HEK293 (cell line): ENCODE measurements at regions not wholly inside any gene's neighbourhood (a gene's known extent, or its start where the extent isn't known, plus 50 kb on each side); places are given as distances from the start of the nearest gene placed in this dataset.

ENCODE experiments used
- CTCF ChIA-PET: fragments of 350-600 bp; formaldehyde crosslinking; extraction: SDS; loops from one replicate; lab custom pipeline; 2021; ENCODE audit warnings: antibody characterized with exemption; lab: Yijun Ruan, JAX
- POLR2A ChIA-PET: fragments of 300-600 bp; formaldehyde crosslinking; extraction: SDS; loops from one replicate; lab custom pipeline; 2020; ENCODE audit warnings: antibody characterized with exemption, inconsistent platforms; lab: Yijun Ruan, JAX
- H3K27ac ChIP-seq: fragments of 200-500 bp; sonication (Bioruptor generic); 2 replicates; pipeline ENCODE4 v1.5.1; 2014; ENCODE audit warnings: low read depth, low read length, control low read depth, inconsistent platforms; ENCODE audit errors: extremely low read depth
- H3K36me3 ChIP-seq, 2 experiments: fragments of 200-500 bp in 1 of 2; sonication (Bioruptor generic) in 1 of 2; 1 replicate in 1 of 2; 2 replicates in 1 of 2; pipeline ENCODE4 v1.5.1; 2014 to 2017; ENCODE audit warnings: inconsistent platforms in 2 of 2, low read length in 2 of 2; ENCODE audit not compliant: control insufficient read depth in 2 of 2, insufficient read depth in 1 of 2
- H3K4me1 ChIP-seq: fragments of 200-500 bp; sonication (Bioruptor generic); 2 replicates; pipeline ENCODE4 v1.5.1; 2014; ENCODE audit warnings: mild to moderate bottlenecking, low read length, inconsistent platforms; ENCODE audit not compliant: control insufficient read depth, insufficient read depth
- H3K4me3 ChIP-seq: 2 replicates; pipeline ENCODE4 v1.5.1; 2011; ENCODE audit warnings: low read depth, mild to moderate bottlenecking, control low read depth, low read length, moderate library complexity
- H3K9me3 ChIP-seq: fragments of 200-500 bp; sonication (Bioruptor generic); 2 replicates; pipeline ENCODE4 v1.5.1; 2014; ENCODE audit warnings: low read depth, low read length, inconsistent platforms; ENCODE audit not compliant: control insufficient read depth, insufficient read depth
- GLIS2 ChIP-seq: fragments of 450-650 bp; formaldehyde crosslinking; IDR thresholded peaks from 2 replicates; pipeline ENCODE4 v1.5.1; 2016; ENCODE audit warnings: missing biosample characterization, missing genetic modification characterization
- HOXA7 ChIP-seq: sonication (generic); formaldehyde crosslinking; IDR thresholded peaks from 2 replicates; pipeline ENCODE4 v1.8.1; 2022; ENCODE audit warnings: missing genetic modification reagents, borderline replicate concordance
- OSR2 ChIP-seq: fragments of 450-650 bp; formaldehyde crosslinking; IDR thresholded peaks from 2 replicates; pipeline ENCODE4 v1.5.1; 2016; ENCODE audit warnings: missing biosample characterization, missing genetic modification characterization
- OVOL3 ChIP-seq: fragments of 450-650 bp; formaldehyde crosslinking; IDR thresholded peaks from 2 replicates; pipeline ENCODE4 v1.5.1; 2016; ENCODE audit warnings: missing biosample characterization, missing genetic modification characterization
- YY2 ChIP-seq: fragments of 450-650 bp; formaldehyde crosslinking; IDR thresholded peaks from 2 replicates; pipeline ENCODE4 v1.5.1; 2016; ENCODE audit warnings: missing biosample characterization, missing genetic modification characterization
- ZFP37 ChIP-seq: fragments of 450-650 bp; formaldehyde crosslinking; IDR thresholded peaks from 2 replicates; pipeline ENCODE4 v1.5.1; 2016; ENCODE audit warnings: missing biosample characterization, missing genetic modification characterization
- ZFP69B ChIP-seq: fragments of 450-650 bp; formaldehyde crosslinking; IDR thresholded peaks from 2 replicates; pipeline ENCODE4 v1.5.1; 2016; ENCODE audit warnings: missing biosample characterization, missing genetic modification characterization
- ZIC2 ChIP-seq: fragments of 450-650 bp; formaldehyde crosslinking; IDR thresholded peaks from 2 replicates; pipeline ENCODE4 v1.5.1; 2016; ENCODE audit warnings: missing biosample characterization, missing genetic modification characterization
- ZNF138 ChIP-seq: fragments of 450-650 bp; formaldehyde crosslinking; IDR thresholded peaks from 2 replicates; pipeline ENCODE4 v1.5.1; 2016; ENCODE audit warnings: missing biosample characterization, missing genetic modification characterization, borderline replicate concordance
- ZNF223 ChIP-seq: fragments of 450-650 bp; formaldehyde crosslinking; IDR thresholded peaks from 2 replicates; pipeline ENCODE4 v1.5.1; 2016; ENCODE audit warnings: missing biosample characterization, missing genetic modification characterization
- ZNF239 ChIP-seq: fragments of 450-650 bp; formaldehyde crosslinking; IDR thresholded peaks from 2 replicates; pipeline ENCODE4 v1.5.1; 2016; ENCODE audit warnings: missing biosample characterization, missing genetic modification characterization
- ZNF248 ChIP-seq: fragments of 450-650 bp; formaldehyde crosslinking; IDR thresholded peaks from 2 replicates; pipeline ENCODE4 v1.5.1; 2017; ENCODE audit warnings: missing biosample characterization, missing genetic modification characterization
- ZNF274 ChIP-seq, 2 experiments: fragments of 200-500 bp in 1 of 2; fragments of 450-650 bp in 1 of 2; sonication (Bioruptor generic) in 1 of 2; formaldehyde crosslinking in 1 of 2; IDR thresholded peaks; 2 replicates each; pipeline versions ENCODE4 v1.5.1 to v1.6.1; 2014 to 2016; ENCODE audit warnings: borderline replicate concordance in 1 of 2, inconsistent platforms in 1 of 2, low read length in 1 of 2, missing biosample characterization in 1 of 2, missing genetic modification characterization in 1 of 2
- ZNF510 ChIP-seq: fragments of 450-650 bp; formaldehyde crosslinking; IDR thresholded peaks from 2 replicates; pipeline ENCODE4 v1.5.1; 2018; ENCODE audit warnings: mild to moderate bottlenecking, missing genetic modification characterization, missing biosample characterization; ENCODE audit not compliant: insufficient replicate concordance
- ZNF529 ChIP-seq: fragments of 450-650 bp; formaldehyde crosslinking; IDR thresholded peaks from 2 replicates; pipeline ENCODE4 v1.5.1; 2017; ENCODE audit warnings: missing genetic modification characterization, missing biosample characterization; ENCODE audit not compliant: insufficient replicate concordance
- ZNF555 ChIP-seq: fragments of 450-650 bp; formaldehyde crosslinking; conservative IDR thresholded peaks from 2 replicates; pipeline ENCODE4 v1.5.1; 2017; ENCODE audit warnings: missing biosample characterization, mild to moderate bottlenecking, missing genetic modification characterization, inconsistent platforms
- ZNF558 ChIP-seq: fragments of 450-650 bp; formaldehyde crosslinking; IDR thresholded peaks from 2 replicates; pipeline ENCODE4 v1.5.1; 2016; ENCODE audit warnings: missing biosample characterization, missing genetic modification characterization
- ZNF664 ChIP-seq: fragments of 450-650 bp; formaldehyde crosslinking; IDR thresholded peaks from 2 replicates; pipeline ENCODE4 v1.5.1; 2016; ENCODE audit warnings: missing biosample characterization, missing genetic modification characterization
- TF ChIP-seq, protein P1 (sequence below): fragments of 450-650 bp; formaldehyde crosslinking; IDR thresholded peaks from 2 replicates; pipeline ENCODE4 v1.5.1; 2016; ENCODE audit warnings: missing biosample characterization, missing genetic modification characterization
- TF ChIP-seq, protein P2 (sequence below): fragments of 450-650 bp; formaldehyde crosslinking; IDR thresholded peaks from 2 replicates; pipeline ENCODE4 v1.5.1; 2016; ENCODE audit warnings: missing biosample characterization, missing genetic modification characterization, borderline replicate concordance
- TF ChIP-seq, protein P3 (sequence below): fragments of 450-650 bp; formaldehyde crosslinking; IDR thresholded peaks from 2 replicates; pipeline ENCODE4 v1.5.1; 2016; ENCODE audit warnings: missing biosample characterization, missing genetic modification characterization
- TF ChIP-seq, protein P4 (sequence below): fragments of 450-650 bp; formaldehyde crosslinking; conservative IDR thresholded peaks from 2 replicates; pipeline ENCODE4 v1.5.1; 2016; ENCODE audit warnings: low read depth, missing biosample characterization, missing genetic modification characterization

DNA sequence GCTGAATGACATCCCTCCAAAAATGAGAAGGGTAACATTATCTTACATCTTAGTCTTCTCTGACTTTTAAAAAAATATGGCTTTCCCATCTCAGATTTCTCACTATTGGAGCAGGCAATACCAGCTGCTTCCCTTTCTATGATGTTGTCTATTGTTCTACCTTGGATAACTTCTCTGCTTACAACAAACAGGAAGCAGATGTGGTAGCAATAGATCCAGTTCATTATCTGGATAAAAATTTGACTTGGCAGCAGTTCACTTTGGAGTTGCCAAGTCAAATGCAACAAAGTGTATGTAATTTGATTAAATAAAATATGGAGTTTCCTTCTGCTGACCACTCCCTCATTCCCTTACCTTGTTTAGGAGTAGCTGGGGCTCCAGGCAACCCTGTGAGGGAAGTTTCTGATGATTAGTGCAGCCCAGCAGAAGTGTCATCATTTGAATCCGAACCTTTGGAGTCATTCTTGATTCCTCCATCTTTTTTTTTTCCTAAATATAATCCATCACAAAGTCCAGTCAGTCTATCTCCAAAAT lies 72.0 kb upstream of the GPRIN3 start:
- H3K36me3 ChIP-seq: no peaks in the 10 kb centered on the region
- ChIA-PET CTCF (no interaction called here), POLR2A (no interaction called here)
- no peak overlapping the region for H3K27ac ChIP-seq
- TF ChIP-seq OSR2 (tag by site-specific recombination) (no peak), ZNF239 (tag by site-specific recombination) (no peak), YY2 (tag by site-specific recombination) (no peak), ZNF274 (IDR thresholded peaks at IDR 0.05; ENCODE audit: low read length) (no peak), ZNF274 (tag by site-specific recombination; IDR thresholded peaks at IDR 0.05; ENCODE audit: borderline replicate concordance) (no peak), ZNF664 (tag by site-specific recombination) (no peak), ZNF555 (tag by site-specific recombination) (no peak), HOXA7 (CRISPR knock-in tag) (no peak)
- TF ChIP-seq, protein P1, sequence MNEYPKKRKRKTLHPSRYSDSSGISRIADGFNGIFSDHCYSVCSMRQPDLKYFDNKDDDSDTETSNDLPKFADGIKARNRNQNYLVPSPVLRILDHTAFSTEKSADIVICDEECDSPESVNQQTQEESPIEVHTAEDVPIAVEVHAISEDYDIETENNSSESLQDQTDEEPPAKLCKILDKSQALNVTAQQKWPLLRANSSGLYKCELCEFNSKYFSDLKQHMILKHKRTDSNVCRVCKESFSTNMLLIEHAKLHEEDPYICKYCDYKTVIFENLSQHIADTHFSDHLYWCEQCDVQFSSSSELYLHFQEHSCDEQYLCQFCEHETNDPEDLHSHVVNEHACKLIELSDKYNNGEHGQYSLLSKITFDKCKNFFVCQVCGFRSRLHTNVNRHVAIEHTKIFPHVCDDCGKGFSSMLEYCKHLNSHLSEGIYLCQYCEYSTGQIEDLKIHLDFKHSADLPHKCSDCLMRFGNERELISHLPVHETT (tag by site-specific recombination): no peak
- TF ChIP-seq, protein P2, sequence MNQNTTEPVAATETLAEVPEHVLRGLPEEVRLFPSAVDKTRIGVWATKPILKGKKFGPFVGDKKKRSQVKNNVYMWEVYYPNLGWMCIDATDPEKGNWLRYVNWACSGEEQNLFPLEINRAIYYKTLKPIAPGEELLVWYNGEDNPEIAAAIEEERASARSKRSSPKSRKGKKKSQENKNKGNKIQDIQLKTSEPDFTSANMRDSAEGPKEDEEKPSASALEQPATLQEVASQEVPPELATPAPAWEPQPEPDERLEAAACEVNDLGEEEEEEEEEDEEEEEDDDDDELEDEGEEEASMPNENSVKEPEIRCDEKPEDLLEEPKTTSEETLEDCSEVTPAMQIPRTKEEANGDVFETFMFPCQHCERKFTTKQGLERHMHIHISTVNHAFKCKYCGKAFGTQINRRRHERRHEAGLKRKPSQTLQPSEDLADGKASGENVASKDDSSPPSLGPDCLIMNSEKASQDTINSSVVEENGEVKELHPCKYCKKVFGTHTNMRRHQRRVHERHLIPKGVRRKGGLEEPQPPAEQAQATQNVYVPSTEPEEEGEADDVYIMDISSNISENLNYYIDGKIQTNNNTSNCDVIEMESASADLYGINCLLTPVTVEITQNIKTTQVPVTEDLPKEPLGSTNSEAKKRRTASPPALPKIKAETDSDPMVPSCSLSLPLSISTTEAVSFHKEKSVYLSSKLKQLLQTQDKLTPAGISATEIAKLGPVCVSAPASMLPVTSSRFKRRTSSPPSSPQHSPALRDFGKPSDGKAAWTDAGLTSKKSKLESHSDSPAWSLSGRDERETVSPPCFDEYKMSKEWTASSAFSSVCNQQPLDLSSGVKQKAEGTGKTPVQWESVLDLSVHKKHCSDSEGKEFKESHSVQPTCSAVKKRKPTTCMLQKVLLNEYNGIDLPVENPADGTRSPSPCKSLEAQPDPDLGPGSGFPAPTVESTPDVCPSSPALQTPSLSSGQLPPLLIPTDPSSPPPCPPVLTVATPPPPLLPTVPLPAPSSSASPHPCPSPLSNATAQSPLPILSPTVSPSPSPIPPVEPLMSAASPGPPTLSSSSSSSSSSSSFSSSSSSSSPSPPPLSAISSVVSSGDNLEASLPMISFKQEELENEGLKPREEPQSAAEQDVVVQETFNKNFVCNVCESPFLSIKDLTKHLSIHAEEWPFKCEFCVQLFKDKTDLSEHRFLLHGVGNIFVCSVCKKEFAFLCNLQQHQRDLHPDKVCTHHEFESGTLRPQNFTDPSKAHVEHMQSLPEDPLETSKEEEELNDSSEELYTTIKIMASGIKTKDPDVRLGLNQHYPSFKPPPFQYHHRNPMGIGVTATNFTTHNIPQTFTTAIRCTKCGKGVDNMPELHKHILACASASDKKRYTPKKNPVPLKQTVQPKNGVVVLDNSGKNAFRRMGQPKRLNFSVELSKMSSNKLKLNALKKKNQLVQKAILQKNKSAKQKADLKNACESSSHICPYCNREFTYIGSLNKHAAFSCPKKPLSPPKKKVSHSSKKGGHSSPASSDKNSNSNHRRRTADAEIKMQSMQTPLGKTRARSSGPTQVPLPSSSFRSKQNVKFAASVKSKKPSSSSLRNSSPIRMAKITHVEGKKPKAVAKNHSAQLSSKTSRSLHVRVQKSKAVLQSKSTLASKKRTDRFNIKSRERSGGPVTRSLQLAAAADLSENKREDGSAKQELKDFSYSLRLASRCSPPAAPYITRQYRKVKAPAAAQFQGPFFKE (tag by site-specific recombination): no peak
- TF ChIP-seq, protein P3, sequence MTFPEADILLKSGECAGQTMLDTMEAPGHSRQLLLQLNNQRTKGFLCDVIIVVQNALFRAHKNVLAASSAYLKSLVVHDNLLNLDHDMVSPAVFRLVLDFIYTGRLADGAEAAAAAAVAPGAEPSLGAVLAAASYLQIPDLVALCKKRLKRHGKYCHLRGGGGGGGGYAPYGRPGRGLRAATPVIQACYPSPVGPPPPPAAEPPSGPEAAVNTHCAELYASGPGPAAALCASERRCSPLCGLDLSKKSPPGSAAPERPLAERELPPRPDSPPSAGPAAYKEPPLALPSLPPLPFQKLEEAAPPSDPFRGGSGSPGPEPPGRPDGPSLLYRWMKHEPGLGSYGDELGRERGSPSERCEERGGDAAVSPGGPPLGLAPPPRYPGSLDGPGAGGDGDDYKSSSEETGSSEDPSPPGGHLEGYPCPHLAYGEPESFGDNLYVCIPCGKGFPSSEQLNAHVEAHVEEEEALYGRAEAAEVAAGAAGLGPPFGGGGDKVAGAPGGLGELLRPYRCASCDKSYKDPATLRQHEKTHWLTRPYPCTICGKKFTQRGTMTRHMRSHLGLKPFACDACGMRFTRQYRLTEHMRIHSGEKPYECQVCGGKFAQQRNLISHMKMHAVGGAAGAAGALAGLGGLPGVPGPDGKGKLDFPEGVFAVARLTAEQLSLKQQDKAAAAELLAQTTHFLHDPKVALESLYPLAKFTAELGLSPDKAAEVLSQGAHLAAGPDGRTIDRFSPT (tag by site-specific recombination): no peak
- H3K9me3 ChIP-seq: no peaks in the 10 kb centered on the region
- no peaks in the 10 kb centered on the region for H3K4me1 ChIP-seq
- no peak overlapping the region for H3K4me3 ChIP-seq

DNA sequence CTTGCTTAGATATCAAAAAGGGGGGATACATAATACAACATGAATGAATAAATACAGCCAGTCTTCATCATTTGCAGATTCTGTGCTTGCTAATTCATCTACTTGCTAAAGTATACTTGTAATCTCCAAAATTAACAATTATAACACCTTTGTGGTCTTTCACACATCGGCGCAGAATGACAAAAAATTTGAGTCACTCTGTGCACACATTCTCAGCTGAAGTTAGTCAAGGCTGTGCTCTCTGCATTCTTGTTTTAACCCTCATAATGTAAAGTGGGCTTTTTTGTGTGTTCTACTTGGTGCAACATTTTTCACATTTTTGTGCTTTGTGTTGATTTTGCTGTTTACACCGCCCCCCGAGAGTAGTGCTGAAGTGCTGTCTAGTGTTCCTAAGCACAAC lies 65.8 kb upstream of the GPRIN3 start:
- H3K36me3 ChIP-seq: no peaks in the 10 kb centered on the region
- CTCF ChIA-PET: no interaction called here
- no peak overlapping the region for H3K27ac ChIP-seq
- POLR2A ChIA-PET: no interaction called here
- no peaks in the 10 kb centered on the region for H3K9me3 ChIP-seq
- H3K4me3 ChIP-seq: no peak overlapping the region
- H3K4me1 ChIP-seq: no peaks in the 10 kb centered on the region
- no peak for TF ChIP-seq ZNF223 (tag by site-specific recombination)
- TF ChIP-seq ZNF248: no peak
- TF ChIP-seq ZNF138: no peak
- no peak for TF ChIP-seq ZFP37 (tag by site-specific recombination)
- TF ChIP-seq ZNF529: no peak
- no peak for TF ChIP-seq ZFP69B
- TF ChIP-seq ZNF510 (tag by site-specific recombination): no peak
- TF ChIP-seq ZNF558 (tag by site-specific recombination): no peak
- no peak for TF ChIP-seq HOXA7 (CRISPR knock-in tag)
- TF ChIP-seq, protein P4, sequence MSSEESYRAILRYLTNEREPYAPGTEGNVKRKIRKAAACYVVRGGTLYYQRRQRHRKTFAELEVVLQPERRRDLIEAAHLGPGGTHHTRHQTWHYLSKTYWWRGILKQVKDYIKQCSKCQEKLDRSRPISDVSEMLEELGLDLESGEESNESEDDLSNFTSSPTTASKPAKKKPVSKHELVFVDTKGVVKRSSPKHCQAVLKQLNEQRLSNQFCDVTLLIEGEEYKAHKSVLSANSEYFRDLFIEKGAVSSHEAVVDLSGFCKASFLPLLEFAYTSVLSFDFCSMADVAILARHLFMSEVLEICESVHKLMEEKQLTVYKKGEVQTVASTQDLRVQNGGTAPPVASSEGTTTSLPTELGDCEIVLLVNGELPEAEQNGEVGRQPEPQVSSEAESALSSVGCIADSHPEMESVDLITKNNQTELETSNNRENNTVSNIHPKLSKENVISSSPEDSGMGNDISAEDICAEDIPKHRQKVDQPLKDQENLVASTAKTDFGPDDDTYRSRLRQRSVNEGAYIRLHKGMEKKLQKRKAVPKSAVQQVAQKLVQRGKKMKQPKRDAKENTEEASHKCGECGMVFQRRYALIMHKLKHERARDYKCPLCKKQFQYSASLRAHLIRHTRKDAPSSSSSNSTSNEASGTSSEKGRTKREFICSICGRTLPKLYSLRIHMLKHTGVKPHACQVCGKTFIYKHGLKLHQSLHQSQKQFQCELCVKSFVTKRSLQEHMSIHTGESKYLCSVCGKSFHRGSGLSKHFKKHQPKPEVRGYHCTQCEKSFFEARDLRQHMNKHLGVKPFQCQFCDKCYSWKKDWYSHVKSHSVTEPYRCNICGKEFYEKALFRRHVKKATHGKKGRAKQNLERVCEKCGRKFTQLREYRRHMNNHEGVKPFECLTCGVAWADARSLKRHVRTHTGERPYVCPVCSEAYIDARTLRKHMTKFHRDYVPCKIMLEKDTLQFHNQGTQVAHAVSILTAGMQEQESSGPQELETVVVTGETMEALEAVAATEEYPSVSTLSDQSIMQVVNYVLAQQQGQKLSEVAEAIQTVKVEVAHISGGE (tag by site-specific recombination): no peak
- no peak for TF ChIP-seq OVOL3 (tag by site-specific recombination)
- TF ChIP-seq OSR2 (tag by site-specific recombination): no peak
- TF ChIP-seq GLIS2: no peak
- no peak for TF ChIP-seq ZIC2 (tag by site-specific recombination)
